ENCODE measurements at regions not wholly inside any gene's neighbourhood (a gene's known extent, or its start where the extent isn't known, plus 50 kb on each side); places are given as distances from the start of the nearest gene placed in this dataset.
"Not testable (repeated sequence)": the region's sequence is repeated elsewhere in the genome, so short reads cannot be mapped to it uniquely, and the experiment has no call there.

- Histone ChIP-seq H3K9me3 (ENCODE audit: control insufficient read depth, insufficient read depth, low read length) (no peaks in the 10 kb centered on the region), H3K27me3 (ENCODE audit: control insufficient read depth, insufficient read depth, low read length) (no peaks in the 10 kb centered on the region), H3K9ac (ENCODE audit: low read depth, low read length) (no peak overlapping the region), H3K36me3 (ENCODE audit: control insufficient read depth, insufficient read depth, low read length) (no peaks in the 10 kb centered on the region), H3K4me3 (ENCODE audit: low read depth, low read length) (no peak overlapping the region), H3K4me1 (ENCODE audit: control insufficient read depth, insufficient read depth, low read length) (no peaks in the 10 kb centered on the region)
These were observed 299.7 kb upstream of the AADAT start for GRCh38 chr4:170389411-170389810.

- Histone ChIP-seq H3K4me1 (ENCODE audit: control insufficient read depth, insufficient read depth, low read length) (no peaks in the 10 kb centered on the region), H3K36me3 (ENCODE audit: control insufficient read depth, insufficient read depth, low read length) (no peaks in the 10 kb centered on the region), H3K27me3 (ENCODE audit: control insufficient read depth, insufficient read depth, low read length) (no peaks in the 10 kb centered on the region), H3K4me3 (ENCODE audit: low read depth, low read length) (no peak overlapping the region), H3K9ac (ENCODE audit: low read depth, low read length) (no peak overlapping the region), H3K9me3 (ENCODE audit: control insufficient read depth, insufficient read depth, low read length) (no peaks in the 10 kb centered on the region)
These were observed 298.5 kb upstream of the AADAT start for GRCh38 chr4:170388255-170388654.

GRCh38 chr4:170386971-170387370 lies 297.2 kb upstream of the AADAT start:
- Histone ChIP-seq H3K36me3 (ENCODE audit: control insufficient read depth, insufficient read depth, low read length) (no peaks in the 10 kb centered on the region), H3K4me1 (ENCODE audit: control insufficient read depth, insufficient read depth, low read length) (no peaks in the 10 kb centered on the region), H3K9ac (ENCODE audit: low read depth, low read length) (no peak overlapping the region), H3K4me3 (ENCODE audit: low read depth, low read length) (no peak overlapping the region), H3K27me3 (ENCODE audit: control insufficient read depth, insufficient read depth, low read length) (no peaks in the 10 kb centered on the region), H3K9me3 (ENCODE audit: control insufficient read depth, insufficient read depth, low read length) (no peaks in the 10 kb centered on the region)

- no peaks in the 10 kb centered on the region for H3K4me1 ChIP-seq (ENCODE audit: control insufficient read depth, insufficient read depth, low read length)
- H3K27me3 ChIP-seq (ENCODE audit: control insufficient read depth, insufficient read depth, low read length): no peaks in the 10 kb centered on the region
- no peak overlapping the region for H3K9ac ChIP-seq (ENCODE audit: low read depth, low read length)
- no peaks in the 10 kb centered on the region for H3K36me3 ChIP-seq (ENCODE audit: control insufficient read depth, insufficient read depth, low read length)
- H3K4me3 ChIP-seq (ENCODE audit: low read depth, low read length): no peak overlapping the region
- H3K9me3 ChIP-seq (ENCODE audit: control insufficient read depth, insufficient read depth, low read length): no peaks in the 10 kb centered on the region
These were observed 296.8 kb upstream of the AADAT start for GRCh38 chr4:170386511-170386910.

GRCh38 chr4:170374770-170375169 lies 285.0 kb upstream of the AADAT start:
- Histone ChIP-seq H3K9me3 (ENCODE audit: control insufficient read depth, insufficient read depth, low read length) (no peaks in the 10 kb centered on the region), H3K36me3 (ENCODE audit: control insufficient read depth, insufficient read depth, low read length) (no peaks in the 10 kb centered on the region), H3K4me1 (ENCODE audit: control insufficient read depth, insufficient read depth, low read length) (no peaks in the 10 kb centered on the region), H3K4me3 (ENCODE audit: low read depth, low read length) (no peak overlapping the region), H3K9ac (ENCODE audit: low read depth, low read length) (no peak overlapping the region), H3K27me3 (ENCODE audit: control insufficient read depth, insufficient read depth, low read length) (no peaks in the 10 kb centered on the region)

GRCh38 chr4:170348945-170349344 lies 259.2 kb upstream of the AADAT start:
- H3K36me3 ChIP-seq (ENCODE audit: control insufficient read depth, insufficient read depth, low read length): no peaks in the 10 kb centered on the region
- H3K4me3 ChIP-seq (ENCODE audit: low read depth, low read length): no peak overlapping the region
- no peak overlapping the region for H3K9ac ChIP-seq (ENCODE audit: low read depth, low read length)
- no peaks in the 10 kb centered on the region for H3K4me1 ChIP-seq (ENCODE audit: control insufficient read depth, insufficient read depth, low read length)
- no peaks in the 10 kb centered on the region for H3K9me3 ChIP-seq (ENCODE audit: control insufficient read depth, insufficient read depth, low read length)
- H3K27me3 ChIP-seq (ENCODE audit: control insufficient read depth, insufficient read depth, low read length): no peaks in the 10 kb centered on the region

- not testable (repeated sequence) for H3K9me3 ChIP-seq (ENCODE audit: control insufficient read depth, insufficient read depth, low read length); H3K36me3 ChIP-seq (ENCODE audit: control insufficient read depth, insufficient read depth, low read length); H3K4me1 ChIP-seq (ENCODE audit: control insufficient read depth, insufficient read depth, low read length); H3K9ac ChIP-seq (ENCODE audit: low read depth, low read length); H3K4me3 ChIP-seq (ENCODE audit: low read depth, low read length); H3K27me3 ChIP-seq (ENCODE audit: control insufficient read depth, insufficient read depth, low read length)
These were observed 257.4 kb upstream of the AADAT start for GRCh38 chr4:170347191-170347590.

GRCh38 chr4:170339522-170339921 lies 249.8 kb upstream of the AADAT start:
- no peaks in the 10 kb centered on the region for H3K9me3 ChIP-seq (ENCODE audit: control insufficient read depth, insufficient read depth, low read length)
- no peak overlapping the region for H3K9ac ChIP-seq (ENCODE audit: low read depth, low read length)
- H3K4me3 ChIP-seq (ENCODE audit: low read depth, low read length): no peak overlapping the region
- no peaks in the 10 kb centered on the region for H3K27me3 ChIP-seq (ENCODE audit: control insufficient read depth, insufficient read depth, low read length)
- no peaks in the 10 kb centered on the region for H3K36me3 ChIP-seq (ENCODE audit: control insufficient read depth, insufficient read depth, low read length)
- no peaks in the 10 kb centered on the region for H3K4me1 ChIP-seq (ENCODE audit: control insufficient read depth, insufficient read depth, low read length)

GRCh38 chr4:170336238-170336775 lies 246.6 kb upstream of the AADAT start:
- H3K9ac ChIP-seq (ENCODE audit: low read depth, low read length): no peak overlapping the region
- no peaks in the 10 kb centered on the region for H3K36me3 ChIP-seq (ENCODE audit: control insufficient read depth, insufficient read depth, low read length)
- no peak overlapping the region for H3K4me3 ChIP-seq (ENCODE audit: low read depth, low read length)
- H3K4me1 ChIP-seq (ENCODE audit: control insufficient read depth, insufficient read depth, low read length): no peaks in the 10 kb centered on the region
- no peaks in the 10 kb centered on the region for H3K9me3 ChIP-seq (ENCODE audit: control insufficient read depth, insufficient read depth, low read length)
- no peaks in the 10 kb centered on the region for H3K27me3 ChIP-seq (ENCODE audit: control insufficient read depth, insufficient read depth, low read length)

- Histone ChIP-seq H3K36me3 (ENCODE audit: control insufficient read depth, insufficient read depth, low read length) (no peaks in the 10 kb centered on the region), H3K27me3 (ENCODE audit: control insufficient read depth, insufficient read depth, low read length) (no peaks in the 10 kb centered on the region), H3K4me1 (ENCODE audit: control insufficient read depth, insufficient read depth, low read length) (no peaks in the 10 kb centered on the region), H3K9me3 (ENCODE audit: control insufficient read depth, insufficient read depth, low read length) (no peaks in the 10 kb centered on the region), H3K4me3 (ENCODE audit: low read depth, low read length) (no peak overlapping the region), H3K9ac (ENCODE audit: low read depth, low read length) (no peak overlapping the region)
These were observed 235.8 kb upstream of the AADAT start for GRCh38 chr4:170325599-170325998.

- Histone ChIP-seq H3K4me3 (ENCODE audit: low read depth, low read length) (no peak overlapping the region), H3K9ac (ENCODE audit: low read depth, low read length) (no peak overlapping the region), H3K36me3 (ENCODE audit: control insufficient read depth, insufficient read depth, low read length) (no peaks in the 10 kb centered on the region), H3K27me3 (ENCODE audit: control insufficient read depth, insufficient read depth, low read length) (no peaks in the 10 kb centered on the region), H3K9me3 (ENCODE audit: control insufficient read depth, insufficient read depth, low read length) (no peaks in the 10 kb centered on the region), H3K4me1 (ENCODE audit: control insufficient read depth, insufficient read depth, low read length) (no peaks in the 10 kb centered on the region)
These were observed 233.9 kb upstream of the AADAT start for GRCh38 chr4:170323623-170324022.

GRCh38 chr4:170307182-170307581 lies 217.4 kb upstream of the AADAT start:
- H3K36me3 ChIP-seq (ENCODE audit: control insufficient read depth, insufficient read depth, low read length): no peaks in the 10 kb centered on the region
- no peaks in the 10 kb centered on the region for H3K27me3 ChIP-seq (ENCODE audit: control insufficient read depth, insufficient read depth, low read length)
- H3K9me3 ChIP-seq (ENCODE audit: control insufficient read depth, insufficient read depth, low read length): no peaks in the 10 kb centered on the region
- H3K9ac ChIP-seq (ENCODE audit: low read depth, low read length): no peak overlapping the region
- no peaks in the 10 kb centered on the region for H3K4me1 ChIP-seq (ENCODE audit: control insufficient read depth, insufficient read depth, low read length)
- H3K4me3 ChIP-seq (ENCODE audit: low read depth, low read length): no peak overlapping the region

GRCh38 chr4:170306208-170306607 lies 216.5 kb upstream of the AADAT start:
- no peaks in the 10 kb centered on the region for H3K27me3 ChIP-seq (ENCODE audit: control insufficient read depth, insufficient read depth, low read length)
- H3K4me1 ChIP-seq (ENCODE audit: control insufficient read depth, insufficient read depth, low read length): no peaks in the 10 kb centered on the region
- no peaks in the 10 kb centered on the region for H3K36me3 ChIP-seq (ENCODE audit: control insufficient read depth, insufficient read depth, low read length)
- H3K9ac ChIP-seq (ENCODE audit: low read depth, low read length): no peak overlapping the region
- H3K9me3 ChIP-seq (ENCODE audit: control insufficient read depth, insufficient read depth, low read length): no peaks in the 10 kb centered on the region
- no peak overlapping the region for H3K4me3 ChIP-seq (ENCODE audit: low read depth, low read length)
